H1 (cell line): ENCODE measurements at regions not wholly inside any gene's neighbourhood (a gene's known extent, or its start where the extent isn't known, plus 50 kb on each side); places are given as distances from the start of the nearest gene placed in this dataset.

Experiments used
- CEBPB ChIP-seq: IDR thresholded peaks from 2 replicates; pipeline ENCODE4 v1.6.1; 2012; ENCODE audit warnings: low read depth, low read length
- CTCF ChIP-seq, 3 experiments: IDR thresholded peaks; 1 replicate in 2 of 3; 2 replicates in 1 of 3; pipeline versions ENCODE4 v1.5.1 to v1.6.1; 2011; ENCODE audit warnings: low read length in 3 of 3, mild to moderate bottlenecking in 3 of 3, inconsistent platforms in 2 of 3, low read depth in 1 of 3, moderate library complexity in 1 of 3; ENCODE audit not compliant: insufficient read depth in 1 of 3; ENCODE audit errors: control extremely low read depth in 1 of 3
- EP300 ChIP-seq, 2 experiments: IDR thresholded peaks; 1 replicate in 1 of 2; 2 replicates in 1 of 2; pipeline ENCODE4 v1.6.1; 2011 to 2012; ENCODE audit warnings: low read depth in 2 of 2, low read length in 2 of 2, mild to moderate bottlenecking in 2 of 2, borderline replicate concordance in 1 of 2, inconsistent platforms in 1 of 2, moderate library complexity in 1 of 2
- JUN ChIP-seq: IDR thresholded peaks from 2 replicates; pipeline ENCODE4 v1.6.1; 2011; ENCODE audit warnings: low read depth, mild to moderate bottlenecking, improper control_type of control experiment, low read length
- JUND ChIP-seq: IDR thresholded peaks from 2 replicates; pipeline ENCODE4 v1.6.1; 2011; ENCODE audit warnings: mild to moderate bottlenecking, improper control_type of control experiment, low read length
- POLR2A ChIP-seq, 2 experiments: IDR thresholded peaks; 1 replicate in 1 of 2; 2 replicates in 1 of 2; pipeline ENCODE4 v1.6.1; 2011; ENCODE audit warnings: low read depth in 2 of 2, low read length in 2 of 2, mild to moderate bottlenecking in 2 of 2; ENCODE audit errors: control extremely low read depth in 1 of 2
- POLR2AphosphoS5 ChIP-seq: IDR thresholded peaks from 2 replicates; pipeline ENCODE4 v1.6.1; 2011; ENCODE audit warnings: low read depth, low read length
- POU5F1 ChIP-seq: IDR thresholded peaks from 2 replicates; pipeline ENCODE4 v1.6.1; 2011; ENCODE audit warnings: low read depth, mild to moderate bottlenecking, low read length, moderate library complexity
- RAD21 ChIP-seq, 2 experiments: IDR thresholded peaks in 1 of 2; conservative IDR thresholded peaks in 1 of 2; 2 replicates each; pipeline ENCODE4 v1.6.1; 2011; ENCODE audit warnings: low read depth in 2 of 2, low read length in 2 of 2, improper control_type of control experiment in 1 of 2, inconsistent platforms in 1 of 2, mild to moderate bottlenecking in 1 of 2, moderate library complexity in 1 of 2
- RFX5 ChIP-seq: IDR thresholded peaks from 2 replicates; pipeline ENCODE4 v1.6.1; 2011; ENCODE audit warnings: low read depth, low read length, improper control_type of control experiment, borderline replicate concordance
- SIRT6 ChIP-seq: IDR thresholded peaks from one replicate; pipeline ENCODE4 v1.7.1; 2012; ENCODE audit warnings: low read length, inconsistent platforms
- TAF1 ChIP-seq: IDR thresholded peaks from 2 replicates; pipeline ENCODE4 v1.6.1; 2011; ENCODE audit warnings: mild to moderate bottlenecking, low read depth, low read length
- TF ChIP-seq, protein P1 (sequence below): IDR thresholded peaks from 2 replicates; pipeline ENCODE4 v1.6.1; 2012; ENCODE audit warnings: inconsistent platforms

DNA sequence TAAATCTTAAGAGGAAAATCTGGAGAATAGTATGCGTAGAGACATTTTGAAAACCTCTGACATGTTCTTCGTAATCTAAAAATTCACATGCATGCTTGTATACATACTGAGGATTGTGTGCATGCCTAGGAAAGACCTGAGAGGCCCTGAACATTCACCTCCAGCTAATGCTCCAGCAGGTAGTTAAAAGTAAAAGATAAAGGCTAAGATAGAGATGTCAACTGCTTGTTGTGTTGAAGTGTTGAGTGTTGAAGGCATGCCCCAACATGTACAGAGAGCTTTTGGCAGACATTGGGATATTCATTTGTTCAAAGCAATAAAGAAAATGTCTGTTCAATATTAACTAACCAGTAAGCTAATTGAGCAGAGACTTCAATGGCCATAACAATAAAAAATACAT lies 118.6 kb upstream of the SYT1 start:
- no peak for TF ChIP-seq CEBPB
- TF ChIP-seq, protein P1, sequence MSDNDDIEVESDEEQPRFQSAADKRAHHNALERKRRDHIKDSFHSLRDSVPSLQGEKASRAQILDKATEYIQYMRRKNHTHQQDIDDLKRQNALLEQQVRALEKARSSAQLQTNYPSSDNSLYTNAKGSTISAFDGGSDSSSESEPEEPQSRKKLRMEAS = no peak
- no peak for TF ChIP-seq POLR2AphosphoS5
- TF ChIP-seq CTCF (IDR thresholded peaks at IDR 0.05; ENCODE audit: control extremely low read depth in 1 of 3, insufficient read depth in 1 of 3, low read depth in 1 of 3, low read length in 3 of 3) = no peak
- no peak for TF ChIP-seq SIRT6
- TF ChIP-seq EP300 (IDR thresholded peaks at IDR 0.05; ENCODE audit: borderline replicate concordance in 1 of 2, low read depth in 2 of 2, low read length in 2 of 2) = no peak
- no peak for TF ChIP-seq TAF1
- TF ChIP-seq POLR2A (IDR thresholded peaks at IDR 0.05; ENCODE audit: control extremely low read depth in 1 of 2, low read depth in 2 of 2, low read length in 2 of 2) = no peak
- TF ChIP-seq JUN = no peak
- no peak for TF ChIP-seq POU5F1
- TF ChIP-seq RFX5 = no peak
- no peak for TF ChIP-seq JUND
- no peak for TF ChIP-seq RAD21 (IDR thresholded peaks at IDR 0.05 in 1 of 2, conservative IDR thresholded peaks at IDR 0.05 in 1 of 2; ENCODE audit: low read depth in 2 of 2, low read length in 2 of 2)
